Smooth muscle cell (in vitro differentiated cells): ENCODE measurements at regions not wholly inside any gene's neighbourhood (a gene's known extent, or its start where the extent isn't known, plus 50 kb on each side); places are given as distances from the start of the nearest gene placed in this dataset.

ENCODE experiments used
- DNase-seq: peaks from one replicate; lab custom pipeline; 2025; ENCODE audit not compliant: unreplicated experiment; lab: John Stamatoyannopoulos, UW
- H2AFZ ChIP-seq: fragments of 200-600 bp; sonication (generic); 2 replicates; pipeline ENCODE4 v1.6.0; 2016; ENCODE audit warnings: antibody characterized with exemption, low read depth, mild to moderate bottlenecking
- H3F3A ChIP-seq: fragments of 200-600 bp; sonication (generic); 2 replicates; pipeline ENCODE4 v1.6.0; 2017; ENCODE audit warnings: antibody characterized with exemption, low read depth
- H3K27ac ChIP-seq: fragments of 200-600 bp; sonication (generic); 2 replicates; pipeline ENCODE4 v1.5.1; 2016; ENCODE audit warnings: low read depth, mild to moderate bottlenecking
- H3K27me3 ChIP-seq: fragments of 200-600 bp; sonication (generic); 2 replicates; pipeline ENCODE4 v1.6.1; 2016; ENCODE audit warnings: low read depth, mild to moderate bottlenecking
- H3K36me3 ChIP-seq: fragments of 200-600 bp; sonication (generic); 2 replicates; pipeline ENCODE4 v1.5.1; 2016; ENCODE audit warnings: low read depth
- H3K4me1 ChIP-seq: fragments of 200-600 bp; sonication (generic); 2 replicates; pipeline ENCODE4 v1.5.1; 2016; ENCODE audit warnings: low read depth
- H3K4me2 ChIP-seq: fragments of 200-600 bp; sonication (generic); 2 replicates; pipeline ENCODE4 v1.6.0; 2016; ENCODE audit warnings: mild to moderate bottlenecking
- H3K4me3 ChIP-seq: fragments of 200-600 bp; sonication (generic); 2 replicates; pipeline ENCODE4 v1.5.1; 2016; ENCODE audit warnings: mild to moderate bottlenecking
- H3K79me2 ChIP-seq: fragments of 200-600 bp; sonication (generic); 2 replicates; pipeline ENCODE4 v1.6.0; 2016; ENCODE audit warnings: low read depth, mild to moderate bottlenecking
- H3K9ac ChIP-seq: fragments of 200-600 bp; sonication (generic); 2 replicates; pipeline ENCODE4 v1.6.0; 2016; ENCODE audit warnings: low read depth
- H3K9me3 ChIP-seq: fragments of 200-600 bp; sonication (generic); replicated peaks from 2 replicates; pipeline ENCODE4 v1.5.1; 2016; ENCODE audit warnings: low read depth
- H4K20me1 ChIP-seq: fragments of 200-600 bp; sonication (generic); 2 replicates; pipeline ENCODE4 v1.6.0; 2016; ENCODE audit warnings: low read depth
- WGBS: methylation state at CpG from one replicate; pipeline ENCODE4 v1.1.7; 2016; ENCODE audit warnings: low lambda C conversion rate; 5-methylcytosine and 5-hydroxymethylcytosine counted together
- TF ChIP-seq, protein P1 (sequence below): fragments of 200-600 bp; sonication (generic); IDR thresholded peaks from 2 replicates; pipeline ENCODE4 v1.5.1; 2017; ENCODE audit warnings: borderline replicate concordance, mild to moderate bottlenecking, antibody characterized with exemption; ENCODE audit not compliant: insufficient read depth, poor library complexity, severe bottlenecking

DNA sequence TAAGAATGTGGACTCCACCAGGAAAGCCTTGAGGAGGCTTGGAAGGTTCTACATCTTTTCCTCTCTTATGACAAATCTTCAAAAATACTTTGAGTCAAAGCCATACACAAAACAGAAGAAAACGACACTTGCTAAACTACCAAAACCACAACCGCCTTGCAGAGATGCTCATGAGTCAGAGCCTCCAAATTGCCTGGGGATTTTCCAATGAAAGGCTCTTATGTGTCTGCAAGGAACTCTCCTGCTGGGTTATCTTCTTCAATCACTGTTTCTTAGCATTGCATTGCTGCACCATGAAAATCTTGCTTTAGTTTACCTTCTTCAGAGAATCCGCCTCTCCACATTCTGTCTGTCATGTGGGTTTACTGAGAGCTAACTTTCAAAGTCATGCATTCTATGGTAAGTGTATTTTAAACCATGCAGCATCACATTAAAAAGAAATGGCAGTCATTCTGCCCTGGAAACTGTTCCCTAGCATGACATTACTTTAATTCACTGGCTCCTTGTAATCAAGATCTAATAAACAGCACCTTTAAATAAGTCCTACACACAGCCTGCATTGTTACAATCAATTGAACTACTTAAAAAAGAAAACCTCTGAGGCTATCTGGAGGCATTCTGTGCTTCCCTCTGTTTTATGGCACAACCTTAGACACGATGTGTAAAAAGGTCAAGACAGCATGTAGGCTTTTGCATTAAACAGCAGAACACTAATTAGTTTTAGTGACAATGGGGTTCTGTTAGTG, 210.0 kb upstream of the FOXD3 start:
- TF ChIP-seq, protein P1, sequence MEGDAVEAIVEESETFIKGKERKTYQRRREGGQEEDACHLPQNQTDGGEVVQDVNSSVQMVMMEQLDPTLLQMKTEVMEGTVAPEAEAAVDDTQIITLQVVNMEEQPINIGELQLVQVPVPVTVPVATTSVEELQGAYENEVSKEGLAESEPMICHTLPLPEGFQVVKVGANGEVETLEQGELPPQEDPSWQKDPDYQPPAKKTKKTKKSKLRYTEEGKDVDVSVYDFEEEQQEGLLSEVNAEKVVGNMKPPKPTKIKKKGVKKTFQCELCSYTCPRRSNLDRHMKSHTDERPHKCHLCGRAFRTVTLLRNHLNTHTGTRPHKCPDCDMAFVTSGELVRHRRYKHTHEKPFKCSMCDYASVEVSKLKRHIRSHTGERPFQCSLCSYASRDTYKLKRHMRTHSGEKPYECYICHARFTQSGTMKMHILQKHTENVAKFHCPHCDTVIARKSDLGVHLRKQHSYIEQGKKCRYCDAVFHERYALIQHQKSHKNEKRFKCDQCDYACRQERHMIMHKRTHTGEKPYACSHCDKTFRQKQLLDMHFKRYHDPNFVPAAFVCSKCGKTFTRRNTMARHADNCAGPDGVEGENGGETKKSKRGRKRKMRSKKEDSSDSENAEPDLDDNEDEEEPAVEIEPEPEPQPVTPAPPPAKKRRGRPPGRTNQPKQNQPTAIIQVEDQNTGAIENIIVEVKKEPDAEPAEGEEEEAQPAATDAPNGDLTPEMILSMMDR, result no peak
- 7% methylated on average over 4 of the region's 4 CpGs for WGBS
- Histone ChIP-seq H3K27ac (peak overlapping the region; percentile 52), H3K4me2 (peak overlapping the region; percentile 56), H3K9me3 (no peaks in the 10 kb centered on the region), H3K4me1 (peaks cover 10% of the 10 kb centered on the region), H3F3A (peaks cover 15% of the 10 kb centered on the region), H4K20me1 (peaks cover 7% of the 10 kb centered on the region), H2AFZ (no peak overlapping the region), H3K79me2 (no peaks in the 10 kb centered on the region), H3K27me3 (no peaks in the 10 kb centered on the region), H3K36me3 (no peaks in the 10 kb centered on the region), H3K4me3 (no peak overlapping the region), H3K9ac (no peak overlapping the region)
- DNase-seq, result no peak

DNA sequence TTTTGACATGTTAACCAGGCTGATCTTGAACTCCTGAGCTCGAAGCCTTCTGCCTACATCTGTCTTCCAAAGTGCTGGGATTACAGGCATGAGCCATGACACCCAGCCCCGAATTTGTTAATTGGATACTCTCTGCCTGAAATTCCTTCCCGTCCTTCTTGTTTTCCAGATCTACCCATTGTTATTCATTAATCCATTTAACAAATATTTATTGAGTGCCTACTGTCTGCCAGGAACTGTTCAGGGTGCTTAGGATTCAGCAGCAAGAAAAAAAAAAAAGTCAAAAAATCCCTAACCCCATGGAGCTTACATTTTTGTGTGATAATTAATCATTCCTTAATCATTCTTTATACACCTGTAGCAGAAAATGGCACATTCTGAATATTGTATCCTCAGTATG, 206.8 kb upstream of the FOXD3 start:
- Histone ChIP-seq H3K27ac (no peak overlapping the region), H3K4me2 (no peak overlapping the region), H3K9ac (no peak overlapping the region), H3K4me1 (peaks cover 10% of the 10 kb centered on the region), H3K79me2 (no peaks in the 10 kb centered on the region), H4K20me1 (peaks cover 7% of the 10 kb centered on the region), H3K36me3 (no peaks in the 10 kb centered on the region), H3F3A (peaks cover 15% of the 10 kb centered on the region), H3K4me3 (no peak overlapping the region), H3K27me3 (no peaks in the 10 kb centered on the region), H3K9me3 (no peaks in the 10 kb centered on the region), H2AFZ (no peak overlapping the region)
- TF ChIP-seq, protein P1, result no peak
- no peak for DNase-seq
- WGBS, result 85% methylated on average over 3 of the region's 3 CpGs

GRCh38 chr1:63116016-63116415, 206.4 kb upstream of the FOXD3 start:
- Histone ChIP-seq H3K27me3 (no peaks in the 10 kb centered on the region), H3K36me3 (no peaks in the 10 kb centered on the region), H3K9ac (no peak overlapping the region), H4K20me1 (peaks cover 7% of the 10 kb centered on the region), H3K4me2 (no peak overlapping the region), H3K4me3 (no peak overlapping the region), H3K27ac (no peak overlapping the region), H2AFZ (no peak overlapping the region), H3K4me1 (peaks cover 10% of the 10 kb centered on the region), H3K9me3 (no peaks in the 10 kb centered on the region), H3K79me2 (no peaks in the 10 kb centered on the region), H3F3A (peaks cover 15% of the 10 kb centered on the region)
- DNase-seq, result no peak
- TF ChIP-seq, protein P1, result no peak

- Histone ChIP-seq H2AFZ (no peak overlapping the region), H3K27ac (no peak overlapping the region), H3F3A (peaks cover 7% of the 10 kb centered on the region), H4K20me1 (no peaks in the 10 kb centered on the region), H3K4me1 (peaks cover 6% of the 10 kb centered on the region), H3K9me3 (no peaks in the 10 kb centered on the region), H3K79me2 (no peaks in the 10 kb centered on the region), H3K9ac (no peak overlapping the region), H3K4me3 (no peak overlapping the region), H3K27me3 (no peaks in the 10 kb centered on the region), H3K4me2 (no peak overlapping the region), H3K36me3 (no peaks in the 10 kb centered on the region)
- WGBS, result 77% methylated on average over 5 of the region's 5 CpGs
- no peak for DNase-seq
- TF ChIP-seq, protein P1, result no peak
Measured at GRCh38 chr1:63119575-63120155, 202.7 kb upstream of the FOXD3 start.
